Hematopoietic multipotent progenitor cell treated with erythropoietin and hydrocortisone succinate and interleukin-3 and kit ligand, for 17 days (in vitro differentiated cells): ENCODE measurements at regions not wholly inside any gene's neighbourhood (a gene's known extent, or its start where the extent isn't known, plus 50 kb on each side); places are given as distances from the start of the nearest gene placed in this dataset.
"Not testable (repeated sequence)": the region's sequence is repeated elsewhere in the genome, so short reads cannot be mapped to it uniquely, and the experiment has no call there.

Source experiments
- DNase-seq: peaks from one replicate; pipeline ENCODE4 v3.0.0-alpha.2; 2015; ENCODE audit warnings: low spot score

DNA sequence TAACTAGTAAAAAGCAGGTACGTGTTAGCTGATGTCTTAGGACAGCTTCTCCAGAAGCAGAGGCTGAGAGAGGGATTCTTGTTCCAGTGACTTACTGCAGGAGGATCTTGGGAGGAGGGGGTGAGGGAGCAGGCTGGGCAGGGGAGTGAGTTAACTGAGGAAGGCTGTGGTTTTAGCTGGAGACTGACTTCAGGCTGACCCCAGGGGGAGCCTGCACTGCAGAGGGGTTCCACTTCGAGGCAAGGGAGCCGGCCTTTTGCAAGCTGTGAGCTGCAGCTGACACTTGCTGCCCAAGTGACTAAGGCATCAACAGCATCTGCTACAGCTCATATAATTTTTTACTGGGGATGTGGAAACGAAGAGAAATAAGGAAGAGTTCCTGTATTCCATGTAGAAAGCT lies 50.4 kb upstream of the SOD1 start:
- DNase-seq: no peak

DNA sequence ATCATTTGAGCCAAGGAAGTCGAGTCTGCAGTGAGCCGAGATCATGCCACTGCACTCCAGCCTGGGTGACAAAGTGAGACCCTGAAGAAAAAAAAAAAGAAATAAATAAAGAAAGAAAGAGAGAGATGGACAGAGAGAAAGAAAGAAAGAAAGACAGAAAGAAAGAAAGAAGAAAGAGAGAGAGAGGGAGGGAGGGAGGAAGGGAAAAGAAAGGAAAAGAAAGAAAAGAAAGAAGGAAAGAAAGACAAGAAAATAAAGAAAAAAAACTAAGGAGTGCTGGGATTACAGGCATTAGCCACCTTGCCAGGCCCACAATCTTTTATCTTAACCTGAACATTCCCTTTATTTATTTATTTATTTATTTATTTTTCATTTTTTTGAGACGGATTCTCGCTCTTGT lies 51.7 kb upstream of the SOD1 start:
- no peak for DNase-seq

DNA sequence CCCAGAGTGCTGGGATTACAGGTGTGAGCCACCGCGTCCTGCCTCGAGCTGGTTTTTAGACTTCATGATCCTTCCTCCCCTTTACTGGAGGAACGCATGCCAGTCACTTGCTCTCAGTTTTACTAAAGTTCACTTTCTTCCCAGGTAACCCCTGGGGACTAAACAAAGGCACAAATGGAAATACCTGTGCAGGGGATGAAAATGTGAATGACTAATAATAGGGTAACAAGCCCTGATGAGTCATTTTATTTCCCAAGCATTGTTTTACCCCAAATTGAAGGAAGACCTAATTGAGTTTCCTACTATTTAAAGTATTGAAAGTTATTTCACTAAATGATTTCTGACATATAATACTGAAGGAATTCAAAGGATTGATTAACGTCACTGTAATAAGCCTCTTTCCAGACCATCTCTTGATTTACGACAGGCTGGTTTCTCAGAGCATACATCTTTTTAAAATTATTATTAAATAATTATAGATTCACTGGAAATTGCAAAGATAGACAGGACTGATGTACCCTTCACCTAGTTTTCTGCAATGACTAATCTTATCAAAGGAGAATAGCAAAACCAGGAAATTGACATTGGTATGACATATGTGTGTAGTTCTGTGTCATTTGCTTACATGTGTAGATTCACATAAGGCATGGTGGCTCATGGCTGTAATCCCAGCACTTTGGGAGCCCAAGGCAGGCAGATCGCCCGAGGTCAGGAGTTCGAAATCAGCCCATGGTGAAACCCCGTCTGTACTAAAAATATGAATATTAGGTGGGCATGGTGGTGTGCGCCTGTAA lies 53.2 kb upstream of the SOD1 start:
- DNase-seq: no peak

DNA sequence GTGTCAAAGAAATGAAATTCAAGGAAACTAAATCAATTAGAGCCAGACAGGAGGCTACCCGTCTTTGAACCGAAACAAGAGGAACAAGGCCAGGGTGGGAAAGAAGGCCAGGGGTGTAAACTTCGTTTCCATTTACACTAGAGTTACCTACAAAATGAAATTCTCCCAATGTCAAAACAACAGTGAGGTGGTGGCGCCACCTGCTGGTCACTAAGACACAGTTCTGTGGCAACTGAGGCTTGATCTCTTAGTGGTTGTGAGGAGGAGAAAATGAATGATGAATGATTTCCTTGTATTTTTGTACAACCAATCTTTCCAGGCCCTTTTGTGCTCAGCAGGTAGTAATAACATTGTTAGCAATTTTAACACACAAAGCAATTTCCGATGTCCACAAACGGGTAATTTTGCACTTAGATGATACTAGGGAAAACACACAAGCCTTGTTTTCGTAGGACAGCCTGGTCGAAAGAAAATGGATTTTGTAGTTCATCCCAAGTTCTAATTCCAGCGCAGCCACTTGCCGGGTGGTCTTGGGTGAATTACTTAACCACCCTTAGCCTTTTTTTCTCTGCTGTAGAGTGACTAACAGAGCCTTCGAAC lies 54.8 kb upstream of the SOD1 start:
- DNase-seq: peak; percentile 72

DNA sequence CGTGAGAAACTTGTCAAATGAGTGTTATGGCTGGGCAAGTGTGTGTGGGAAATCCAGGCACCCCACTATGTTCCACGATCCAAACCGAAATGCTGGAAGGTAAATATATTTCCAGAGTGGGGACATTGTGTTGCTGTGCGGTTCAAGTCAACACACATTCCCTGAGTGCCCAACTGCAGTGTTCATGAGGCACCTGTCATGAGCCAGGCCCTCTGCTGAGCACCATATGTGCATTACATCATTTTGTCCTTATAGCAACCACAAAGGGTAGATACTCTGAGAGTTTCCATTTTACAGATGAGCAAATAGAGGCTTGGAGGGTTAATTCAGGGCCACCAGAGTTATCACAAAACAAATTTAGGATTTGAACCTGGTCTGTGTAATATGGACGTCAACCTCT lies 59.9 kb upstream of the SOD1 start:
- no peak for DNase-seq

DNA sequence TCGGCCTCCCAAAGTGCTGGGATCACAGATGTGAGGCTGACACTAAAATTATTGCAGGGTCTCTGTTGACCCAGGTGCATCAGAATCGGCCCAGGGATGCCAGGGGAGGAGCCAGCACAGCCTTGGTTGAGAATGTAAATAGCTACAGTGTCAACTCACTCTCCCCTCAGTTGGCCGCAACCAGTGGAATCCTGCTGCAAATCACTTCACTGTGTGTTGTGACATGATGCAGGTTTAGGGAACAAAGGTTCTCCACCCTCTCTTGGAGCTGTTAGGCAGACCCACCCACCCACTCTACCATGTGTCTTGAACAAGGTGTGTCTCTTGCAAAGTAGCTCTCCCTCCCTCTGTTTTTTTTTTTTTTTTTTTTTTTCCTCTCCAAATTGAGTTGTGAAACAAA lies 60.5 kb upstream of the SOD1 start:
- DNase-seq: no peak

DNA sequence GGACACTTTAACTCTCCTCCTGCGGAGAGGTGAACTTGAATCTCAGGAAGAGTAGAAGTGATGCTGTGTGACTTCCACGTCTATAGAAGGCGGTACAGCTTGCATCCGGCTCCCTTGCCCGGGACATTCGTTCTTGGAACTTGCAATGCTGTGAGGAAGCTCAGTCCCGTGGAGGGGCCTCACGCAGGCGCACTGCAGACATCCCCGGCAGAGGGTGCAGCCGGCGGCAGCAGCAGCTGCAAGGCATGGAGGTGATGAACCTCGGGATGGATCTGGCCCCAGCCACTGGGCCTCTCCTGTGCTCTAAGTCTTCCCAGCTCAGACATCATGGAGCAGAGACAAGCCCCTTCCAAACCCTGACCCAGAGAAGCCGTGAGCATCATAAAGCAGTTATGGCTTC lies 61.8 kb upstream of the SOD1 start:
- DNase-seq: no peak

DNA sequence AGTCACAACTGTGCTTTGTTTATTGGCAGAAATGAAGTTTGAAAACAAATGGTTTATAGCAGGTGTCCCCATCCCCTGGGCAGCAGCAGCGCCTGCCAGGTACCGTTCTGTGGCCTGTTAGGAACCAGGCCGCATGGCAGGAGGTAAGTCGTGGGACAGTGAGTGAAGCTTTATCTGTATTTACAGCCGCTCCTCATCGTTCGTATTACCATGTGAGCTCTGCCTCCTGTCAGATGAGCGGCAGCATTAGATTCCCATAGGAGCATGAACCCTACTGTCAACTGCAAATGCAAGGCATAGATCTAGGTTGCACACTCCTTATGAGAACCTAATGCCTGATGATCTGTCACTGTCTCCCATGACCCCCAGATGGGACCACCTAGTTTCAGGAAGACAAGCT lies 63.4 kb upstream of the SOD1 start:
- DNase-seq: no peak

DNA sequence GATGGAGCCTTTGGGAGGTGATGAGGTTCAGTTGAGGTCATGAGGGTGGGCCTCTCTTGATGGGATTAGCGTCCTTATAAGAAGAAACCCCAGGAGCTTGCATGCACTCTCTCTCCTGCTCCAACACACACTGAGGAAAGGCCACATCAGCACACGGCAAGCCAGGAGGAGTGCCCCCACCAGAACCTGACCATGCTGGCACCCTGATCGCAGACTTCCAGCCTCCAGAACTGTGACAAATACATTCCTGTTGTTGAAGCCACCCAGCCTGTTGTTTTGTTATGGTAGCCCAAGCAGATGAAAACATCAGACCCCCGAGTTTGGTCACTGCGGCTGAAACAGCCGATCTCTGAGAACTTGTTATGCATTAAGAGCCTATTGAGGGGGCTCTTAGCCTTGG lies 64.8 kb upstream of the SOD1 start:
- DNase-seq: no peak

DNA sequence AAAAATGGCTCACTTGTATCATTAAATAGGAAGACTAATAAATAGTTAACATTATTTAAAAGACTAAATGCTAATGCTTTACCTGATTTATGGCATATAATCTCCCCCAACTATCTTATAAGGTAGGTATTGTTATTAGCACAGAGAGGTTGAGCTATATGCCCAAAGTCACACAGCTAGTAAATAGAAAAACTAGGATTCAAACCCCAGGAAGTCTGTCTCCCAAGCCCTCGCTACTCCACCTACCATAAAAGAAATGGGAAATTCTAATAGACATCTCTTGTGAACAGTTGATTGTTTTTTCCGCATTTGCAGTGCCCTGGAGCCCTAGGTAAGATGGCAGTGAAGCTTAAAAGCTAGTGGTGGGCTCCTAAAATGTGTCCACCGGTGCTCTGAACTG lies 65.2 kb upstream of the SOD1 start:
- no peak for DNase-seq

DNA sequence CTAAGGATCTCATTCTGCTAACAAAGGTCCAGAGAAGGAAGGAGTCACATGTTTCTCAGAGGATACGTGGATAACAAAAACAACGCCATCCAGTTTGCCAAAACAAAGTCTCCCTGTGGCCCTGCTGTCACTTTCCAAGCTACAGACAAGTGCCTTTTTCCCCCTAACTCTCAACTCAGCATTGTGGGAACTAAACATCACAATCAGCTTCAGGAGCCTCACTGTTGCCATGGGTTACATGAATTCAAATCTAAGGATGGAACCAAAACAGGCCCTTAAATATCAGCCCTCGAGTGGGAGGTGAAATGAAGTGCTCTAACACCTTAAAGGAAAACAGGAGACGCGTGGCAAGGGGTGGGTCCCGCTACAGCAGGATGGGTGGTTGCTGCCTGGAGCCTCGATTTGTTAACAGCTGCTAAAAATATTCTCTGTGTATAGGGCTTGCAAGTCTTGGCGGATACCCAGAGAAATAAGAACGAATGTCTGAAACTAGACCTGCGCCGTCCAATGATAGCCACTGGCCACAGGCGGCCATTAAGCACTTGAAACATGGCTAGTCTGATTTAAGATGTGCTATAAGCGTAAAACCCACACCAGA lies 66.4 kb upstream of the SOD1 start:
- DNase-seq: no peak

DNA sequence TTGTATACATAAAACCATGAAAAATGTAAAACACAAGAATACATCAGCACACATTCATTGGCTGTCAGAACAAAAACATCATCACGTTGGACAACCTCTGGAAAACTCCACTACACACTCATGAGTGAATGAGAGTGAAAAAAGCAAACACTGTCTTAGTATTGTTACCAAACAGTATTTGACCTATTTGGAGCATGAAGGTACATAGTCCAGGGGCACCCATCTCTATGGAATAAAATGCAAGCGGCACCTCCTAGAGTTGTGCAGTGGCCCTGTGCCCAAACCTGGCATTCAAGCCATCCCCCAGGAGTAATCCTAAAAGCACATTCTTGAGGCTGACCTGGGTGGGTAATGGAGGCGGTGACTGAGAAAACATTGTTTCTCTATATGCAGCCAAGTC lies 67.0 kb upstream of the SOD1 start:
- no peak for DNase-seq

DNA sequence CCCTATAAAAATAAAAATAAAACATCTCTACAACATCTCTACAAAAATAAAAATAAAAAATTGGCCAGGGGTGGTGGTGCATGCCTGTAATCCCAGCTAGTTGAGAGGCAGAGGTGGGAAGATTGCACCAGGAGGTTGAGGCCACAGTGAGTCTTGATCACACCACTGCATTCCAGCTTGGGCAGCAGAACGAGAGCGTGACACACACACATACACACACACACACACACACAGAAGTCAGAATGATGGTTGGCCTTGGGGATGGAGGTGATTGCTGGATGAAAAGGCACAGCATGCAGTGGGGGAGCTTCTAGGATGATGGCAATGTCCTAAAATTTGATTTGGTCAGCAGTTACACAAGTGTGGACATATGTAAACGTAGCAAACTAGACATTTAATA lies 69.7 kb upstream of the SOD1 start:
- no peak for DNase-seq

DNA sequence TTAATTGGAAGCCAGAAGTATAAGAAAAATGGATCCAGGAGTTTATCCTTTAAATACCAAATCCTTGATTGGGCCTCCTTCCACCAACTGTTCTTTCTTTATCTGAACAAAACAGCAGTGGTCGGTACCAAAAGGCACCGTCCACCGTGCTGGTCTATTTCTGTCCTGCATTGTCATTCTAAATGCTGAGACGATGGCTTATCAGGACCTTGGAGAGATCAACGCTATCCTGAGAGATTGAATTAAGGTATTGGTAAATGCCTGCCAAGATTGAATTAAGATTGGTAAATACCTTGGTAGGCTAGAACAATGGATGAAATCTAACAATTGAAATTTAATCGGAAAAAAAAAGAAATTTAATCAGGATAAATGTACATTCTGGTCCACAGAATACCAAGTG lies 73.4 kb upstream of the SOD1 start:
- no peak for DNase-seq

DNA sequence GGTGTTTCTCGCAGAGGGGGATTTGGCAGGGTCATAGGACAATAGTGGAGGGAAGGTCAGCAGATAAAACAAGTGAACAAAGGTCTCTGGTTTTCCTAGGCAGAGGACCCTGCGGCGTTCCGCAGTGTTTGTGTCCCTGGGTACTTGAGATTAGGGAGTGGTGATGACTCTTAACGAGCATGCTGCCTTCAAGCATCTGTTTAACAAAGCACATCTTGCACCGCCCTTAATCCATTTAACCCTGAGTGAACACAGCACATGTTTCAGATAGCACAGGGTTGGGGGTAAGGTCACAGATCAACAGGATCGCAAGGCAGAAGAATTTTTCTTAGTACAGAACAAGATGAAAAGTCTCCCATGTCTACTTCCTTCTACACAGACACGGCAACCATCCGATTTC lies 75.6 kb upstream of the SOD1 start:
- not testable (repeated sequence) for DNase-seq

DNA sequence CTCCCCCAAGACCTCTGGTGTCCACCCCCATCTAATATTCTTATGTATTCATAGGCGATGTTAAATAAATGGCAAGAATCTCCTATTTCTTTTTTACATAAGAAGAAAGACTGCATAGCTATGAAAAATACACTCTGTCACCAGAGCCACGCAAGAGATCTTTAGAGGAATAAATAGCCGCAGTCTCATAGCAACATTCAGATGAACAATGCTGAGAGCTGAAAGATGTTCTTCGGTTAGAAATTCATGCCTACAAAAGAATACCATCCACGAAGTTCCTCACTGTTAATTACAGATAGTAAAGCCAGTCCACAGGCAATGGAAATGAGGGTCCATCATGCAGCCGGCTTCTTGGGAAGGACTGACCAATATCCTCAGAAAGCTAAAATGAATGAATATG lies 76.0 kb upstream of the SOD1 start:
- no peak for DNase-seq

DNA sequence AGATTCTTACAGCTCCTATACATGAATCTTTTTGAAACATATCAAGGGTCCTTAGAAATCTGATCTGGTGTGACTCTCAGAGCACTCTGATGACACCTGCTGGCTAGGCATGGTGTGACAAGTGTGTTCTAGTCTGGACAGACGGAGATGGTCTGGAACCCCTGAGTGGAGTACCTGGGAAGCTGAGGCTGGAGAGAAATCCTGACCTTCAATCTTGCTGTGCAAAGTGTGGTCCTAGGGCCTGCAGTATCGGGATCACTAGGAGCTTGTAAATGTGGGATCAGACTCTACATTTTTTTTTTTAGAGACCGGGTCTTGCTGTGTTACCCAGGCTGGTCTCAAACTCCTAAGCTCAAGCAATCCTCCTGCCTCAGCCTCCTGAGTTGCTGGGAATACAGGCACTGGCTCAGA lies 78.6 kb upstream of the SOD1 start:
- peak; percentile 43 for DNase-seq

DNA sequence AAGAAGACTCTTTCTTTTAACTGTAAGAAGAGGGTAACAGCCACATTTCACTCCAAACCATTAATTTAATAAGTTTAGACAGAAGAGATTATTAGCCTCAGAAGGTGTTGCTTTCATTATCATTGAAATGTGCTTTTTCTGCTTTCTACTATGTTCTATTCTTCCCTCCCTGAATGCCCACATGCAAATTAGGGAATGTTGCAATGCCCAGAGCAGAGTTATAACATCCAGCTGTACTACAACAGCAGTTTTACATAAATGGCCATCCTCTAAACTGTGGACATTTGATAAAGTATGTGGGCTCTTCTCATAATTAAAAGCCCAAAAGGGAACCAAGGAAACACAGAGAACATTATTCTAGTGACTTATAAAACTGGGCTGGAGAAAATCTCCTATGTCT lies 82.2 kb upstream of the SOD1 start:
- DNase-seq: no peak

DNA sequence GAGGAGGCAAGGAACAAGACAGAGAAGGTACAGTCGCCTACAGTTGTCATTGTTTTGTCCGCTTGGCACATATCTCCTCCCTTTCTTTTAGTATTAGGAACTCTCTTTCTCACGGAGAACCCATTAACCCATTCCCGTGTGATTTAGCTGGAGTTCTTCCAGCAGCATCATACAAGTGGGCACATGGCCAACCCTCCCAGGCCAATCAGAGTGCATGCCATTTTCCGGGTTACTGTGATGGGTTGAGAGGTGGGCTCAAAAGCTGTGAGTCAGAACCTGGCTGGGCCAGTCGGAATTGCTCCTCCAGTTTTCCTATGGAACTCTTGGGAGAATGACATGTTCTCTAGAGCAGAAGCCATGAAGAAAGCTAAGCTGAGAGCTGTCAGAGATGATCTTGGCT lies 83.1 kb upstream of the SOD1 start:
- DNase-seq: no peak

DNA sequence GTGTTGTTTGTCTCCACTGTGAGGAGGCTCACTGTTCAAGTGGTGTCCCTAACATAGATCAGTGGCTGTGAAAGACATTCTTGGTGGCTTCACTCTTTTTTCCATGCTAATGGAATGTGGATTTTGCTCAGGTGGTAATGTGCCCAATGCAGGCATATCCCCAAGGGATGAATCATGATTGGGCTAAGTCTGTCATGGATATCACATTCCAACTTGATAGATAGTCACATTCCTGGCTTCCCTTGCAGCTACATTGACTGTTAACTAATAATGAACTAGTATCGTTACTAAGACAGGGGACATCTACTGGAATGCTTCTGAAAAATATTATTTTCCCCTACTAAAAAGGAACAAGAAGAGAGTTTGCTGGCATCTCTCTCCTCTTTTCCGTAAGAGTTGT lies 86.3 kb upstream of the SOD1 start:
- DNase-seq: no peak

DNA sequence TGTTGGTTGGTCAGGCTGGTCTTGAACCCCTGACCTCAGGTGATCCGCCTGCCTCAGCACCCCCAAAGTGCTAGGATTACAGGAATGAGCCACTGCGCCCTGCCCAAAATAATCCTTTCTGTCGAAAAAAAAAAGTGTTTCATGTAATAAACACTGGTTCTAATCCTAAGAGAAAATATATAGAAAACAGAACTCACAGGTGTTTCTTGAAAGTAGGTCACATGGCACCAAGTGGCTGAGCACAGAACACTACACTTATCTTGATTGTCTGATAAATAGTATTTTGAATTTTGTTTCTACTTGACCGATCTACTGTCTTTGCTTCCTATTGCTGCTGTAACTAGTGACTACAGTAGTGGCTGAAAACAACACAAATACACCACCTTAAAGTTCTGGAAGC lies 87.6 kb upstream of the SOD1 start:
- DNase-seq: no peak

DNA sequence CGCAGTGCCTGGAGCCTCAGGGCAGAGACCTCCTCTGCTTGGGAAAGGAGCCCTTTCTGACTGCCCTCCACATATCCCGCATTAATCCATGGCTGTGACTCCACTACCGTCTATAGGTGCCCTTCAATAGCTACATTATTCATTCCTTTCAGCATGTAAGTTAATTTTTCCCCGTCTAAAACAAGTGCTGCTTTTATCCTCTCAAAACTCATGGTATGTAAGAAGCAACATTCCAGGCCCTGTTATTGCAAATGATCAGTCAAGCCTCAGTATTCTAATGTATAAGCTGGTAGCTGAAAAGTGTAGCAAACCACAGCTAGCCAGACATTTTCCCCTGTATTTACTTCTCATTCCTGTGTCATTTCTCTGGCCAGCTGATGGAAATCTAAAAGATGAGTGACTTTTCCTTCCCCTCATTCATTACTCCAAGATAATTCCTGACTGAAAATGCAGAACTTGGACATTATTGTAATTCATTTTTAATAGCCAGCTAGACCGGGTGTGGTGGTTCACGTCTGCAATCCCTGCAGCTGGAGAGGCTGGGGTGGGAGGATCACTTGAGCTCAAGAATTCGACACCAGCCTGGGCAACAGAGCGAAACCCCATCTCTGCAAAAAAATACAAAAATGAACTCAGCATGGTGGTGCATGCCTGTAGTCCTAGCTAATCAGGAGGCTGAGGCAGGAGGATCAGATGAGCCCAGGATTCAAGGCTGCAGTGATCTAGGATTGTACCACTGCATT lies 88.5 kb upstream of the SOD1 start:
- no peak for DNase-seq

DNA sequence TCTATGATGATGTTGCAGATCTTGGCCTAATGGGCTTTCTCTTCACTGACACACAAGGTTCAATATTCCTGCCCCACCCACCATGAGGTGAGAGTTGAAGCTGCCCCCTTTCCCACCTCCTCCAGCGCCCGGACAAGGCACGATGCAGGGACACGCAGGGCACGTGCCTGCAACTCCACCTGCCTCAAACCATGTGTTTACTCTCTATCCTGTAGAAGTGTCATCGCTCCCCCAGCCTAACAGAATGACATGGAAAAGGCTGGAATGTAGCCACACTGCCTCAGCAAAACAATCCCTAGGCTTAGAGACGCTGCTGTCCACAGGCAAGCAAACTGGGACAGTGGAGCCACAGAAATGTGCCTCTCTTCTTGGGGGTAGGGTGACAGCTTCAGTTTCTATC lies 92.9 kb upstream of the SOD1 start:
- DNase-seq: no peak
